DMS 273 treated with DMSO at 0.1 percent for 48 hours (cell line): ENCODE measurements at regions not wholly inside any gene's neighbourhood (a gene's known extent, or its start where the extent isn't known, plus 50 kb on each side); places are given as distances from the start of the nearest gene placed in this dataset.

Source experiments
- DNase-seq: peaks from one replicate; lab custom pipeline; 2025; lab: John Stamatoyannopoulos, UW

DNA sequence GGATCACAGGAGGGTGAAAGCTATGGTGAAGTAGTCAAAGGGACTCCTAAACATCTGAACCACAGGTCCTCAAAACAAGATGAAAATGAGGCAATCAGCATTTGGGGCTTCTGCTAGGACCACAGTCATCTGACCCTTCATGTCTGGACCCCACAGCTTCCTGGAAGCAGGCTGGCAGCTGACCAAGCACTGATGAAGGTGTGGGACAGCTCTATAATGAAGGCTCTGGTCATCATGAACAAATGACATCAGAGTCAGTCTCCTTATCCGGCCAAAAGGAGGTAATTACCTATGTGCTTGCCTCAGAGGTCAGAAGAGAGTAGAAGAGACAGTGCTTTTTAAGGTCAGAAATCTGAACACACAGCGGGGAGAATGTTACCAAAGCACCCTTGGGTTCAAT is 101.2 kb upstream of the GNAO1 start:
- no peak for DNase-seq

DNA sequence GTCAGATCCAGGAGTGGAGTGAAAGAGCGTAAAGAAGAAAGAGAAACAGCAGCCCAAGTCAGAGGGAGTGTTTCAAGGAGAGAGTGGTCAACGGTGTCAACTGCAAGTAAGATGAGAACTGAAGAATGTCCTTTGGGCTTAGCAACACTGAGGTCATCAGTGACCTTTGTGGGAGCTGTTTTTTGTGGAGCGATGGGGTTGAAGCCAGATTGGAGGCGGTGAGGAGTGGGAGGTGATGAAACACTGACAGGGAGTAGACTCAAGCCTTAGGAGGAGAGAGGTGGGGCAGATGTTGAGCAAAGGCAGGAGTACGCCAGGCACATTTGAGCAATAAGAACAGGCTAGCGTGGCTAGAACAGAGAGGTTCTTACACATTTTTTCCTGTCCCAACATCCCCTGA is 103.7 kb upstream of the GNAO1 start:
- no peak for DNase-seq

DNA sequence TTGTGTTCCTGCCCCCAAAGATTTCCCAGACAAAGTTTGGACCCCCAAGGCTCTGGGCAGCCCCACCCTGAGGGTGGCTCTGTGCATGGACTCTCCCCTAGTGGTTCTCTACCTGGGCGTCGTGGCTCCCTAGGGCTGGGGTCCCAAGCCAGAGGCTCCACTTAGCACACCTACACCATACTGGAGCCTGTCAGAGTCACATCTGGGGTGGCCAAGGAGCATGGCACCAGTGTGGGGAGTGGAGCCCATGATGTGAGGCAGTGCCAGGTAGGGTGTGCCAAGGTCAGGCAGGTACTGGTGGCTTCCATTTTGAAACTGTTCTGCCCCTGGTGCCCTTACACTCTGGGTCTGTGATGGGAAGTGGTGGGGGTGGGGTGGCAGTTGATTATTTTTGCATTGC is 109.9 kb upstream of the GNAO1 start:
- DNase-seq, result no peak

DNA sequence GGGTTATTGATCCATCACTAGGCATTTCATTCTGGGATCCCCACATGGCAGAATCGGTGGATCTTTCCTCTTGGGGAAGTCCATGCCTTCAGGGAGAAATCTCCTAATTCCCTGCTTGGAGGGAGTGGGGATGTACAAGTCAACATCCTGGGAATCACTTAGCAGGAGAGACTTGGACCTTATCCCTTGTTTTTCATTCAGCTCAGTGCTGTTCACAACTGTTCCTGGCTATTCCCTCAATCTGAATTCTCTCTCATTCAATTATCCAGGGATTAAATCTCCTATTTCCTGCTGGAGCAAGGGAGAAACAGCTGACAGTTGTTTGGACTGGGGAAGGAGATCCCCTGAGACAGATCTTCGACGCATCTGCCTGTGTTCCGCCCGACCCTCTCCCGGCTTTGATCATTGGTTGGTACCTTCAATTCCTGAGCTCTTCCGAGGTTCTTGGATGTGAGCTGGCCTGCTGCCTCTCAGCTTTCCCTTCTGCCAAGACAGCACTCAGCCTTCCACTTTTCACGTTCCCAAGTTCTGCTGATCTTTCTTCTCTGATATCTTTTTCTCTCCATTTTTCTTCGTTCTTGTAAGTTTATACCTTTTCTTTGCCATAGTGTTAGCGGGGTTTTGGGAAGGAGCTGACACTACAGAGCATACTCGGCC is 115.4 kb upstream of the GNAO1 start:
- DNase-seq, result peak; percentile 3

DNA sequence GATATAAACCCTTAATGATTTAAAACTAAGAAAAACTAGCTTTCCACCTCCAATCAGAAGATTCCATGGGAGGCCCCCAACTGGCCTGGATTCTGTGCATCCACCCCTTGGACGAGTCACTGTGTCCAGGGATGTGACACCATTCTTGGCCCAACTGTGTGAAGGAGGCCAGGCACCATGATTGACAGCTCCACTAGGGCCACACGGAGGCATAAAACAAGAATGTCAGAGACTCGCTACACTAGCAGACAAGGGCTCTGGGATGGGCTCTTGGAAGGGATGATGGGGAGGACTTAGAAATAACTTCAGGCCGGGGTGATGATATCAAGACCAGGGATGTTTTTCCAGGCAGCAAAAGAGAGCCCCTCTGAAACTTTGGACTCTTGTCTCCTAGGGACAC is 117.8 kb upstream of the GNAO1 start:
- no peak for DNase-seq

DNA sequence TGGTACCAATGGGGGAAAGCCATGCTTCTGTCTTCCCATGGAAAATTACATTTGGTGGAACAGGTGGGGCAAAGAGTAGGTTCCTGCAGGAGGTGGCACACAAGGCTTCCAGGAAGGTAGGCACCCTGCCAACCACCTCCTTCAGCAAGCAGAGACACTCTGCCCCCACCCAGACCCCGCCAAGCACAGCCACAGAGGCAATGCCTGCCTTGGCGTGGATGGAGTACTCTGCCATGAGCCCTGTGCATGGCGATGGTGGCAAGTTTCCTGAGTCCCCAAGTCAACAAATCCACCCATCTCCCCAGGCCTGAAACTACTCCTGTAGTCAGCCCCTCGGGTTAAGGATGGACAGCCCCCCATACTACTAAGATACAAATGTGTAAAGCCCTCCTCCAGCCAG is 119.2 kb upstream of the GNAO1 start:
- no peak for DNase-seq

DNA sequence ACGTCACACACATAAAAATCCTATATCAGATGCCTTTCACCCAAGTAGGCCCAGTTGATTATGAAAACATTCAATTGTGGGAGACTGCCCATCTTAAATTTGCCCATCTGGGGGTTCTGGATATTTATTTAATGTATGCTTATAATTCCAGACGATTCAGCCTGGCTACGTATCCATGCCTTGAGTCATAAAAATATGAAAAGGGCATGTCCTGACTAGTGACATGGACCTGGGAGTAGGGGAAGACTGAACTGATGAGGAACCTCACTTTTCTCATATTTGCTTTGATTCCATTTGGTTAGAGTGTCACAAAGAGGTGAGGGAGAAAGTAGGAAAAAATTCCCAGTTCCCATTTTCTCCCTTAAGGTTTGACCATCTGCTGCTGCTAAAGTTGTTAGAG is 122.5 kb upstream of the GNAO1 start:
- DNase-seq, result no peak

DNA sequence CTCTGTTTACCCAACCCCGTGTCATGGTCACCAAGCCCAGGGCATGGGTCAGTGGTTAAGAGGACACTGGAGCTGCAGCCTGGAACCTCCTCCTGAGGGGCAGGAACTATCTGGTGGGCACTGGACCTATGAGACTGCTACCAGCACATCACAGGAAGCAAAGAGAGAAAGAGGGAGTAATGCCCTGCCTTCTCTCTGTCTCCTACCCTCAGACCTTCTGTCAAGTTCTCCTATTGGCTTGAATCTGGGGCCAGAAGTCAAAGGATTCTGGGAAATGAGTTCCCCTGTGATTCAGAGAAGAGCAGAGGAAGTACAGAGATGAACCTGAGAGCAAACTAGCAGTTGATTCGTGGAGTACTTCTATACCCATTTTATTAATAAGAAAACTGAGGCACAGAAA is 123.0 kb upstream of the GNAO1 start:
- no peak for DNase-seq

DNA sequence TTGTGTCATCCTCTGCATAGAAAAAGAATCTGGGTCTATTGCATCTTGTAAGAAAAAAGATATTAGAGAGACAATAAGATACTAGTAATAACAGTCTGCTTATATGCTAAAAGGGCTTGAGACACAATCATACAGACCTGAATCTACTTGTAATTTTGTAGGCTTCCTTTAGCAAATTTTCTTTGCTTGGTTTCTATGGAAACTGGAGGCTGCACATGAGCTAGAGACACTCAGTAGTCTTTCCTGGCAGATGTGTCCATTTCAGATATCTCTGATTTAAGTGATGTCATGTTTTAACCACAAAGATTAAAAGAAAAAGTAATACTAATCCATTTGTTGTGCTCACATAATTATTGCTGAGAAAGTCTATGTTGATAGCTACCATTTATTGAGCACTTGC is 123.9 kb upstream of the GNAO1 start:
- DNase-seq, result no peak

DNA sequence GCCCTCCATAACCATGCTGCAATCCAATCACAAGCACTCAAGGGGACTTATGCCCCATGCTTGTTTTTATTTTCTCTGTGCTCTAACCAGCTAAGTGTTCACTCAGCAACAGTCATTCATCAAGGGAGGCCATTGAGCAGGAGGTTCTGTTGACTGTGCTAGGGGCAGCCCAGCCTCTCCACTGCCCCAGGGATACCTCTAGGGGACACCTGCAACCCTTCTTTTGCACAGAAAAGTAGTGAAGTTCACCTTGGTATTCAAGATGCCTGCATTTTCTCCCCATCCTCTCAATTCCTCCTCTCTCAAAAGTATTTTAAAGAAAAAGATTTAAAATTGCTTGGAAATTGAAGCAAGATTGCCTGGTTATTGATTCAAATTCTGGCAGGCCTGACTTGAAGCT is 124.7 kb upstream of the GNAO1 start:
- DNase-seq, result no peak

DNA sequence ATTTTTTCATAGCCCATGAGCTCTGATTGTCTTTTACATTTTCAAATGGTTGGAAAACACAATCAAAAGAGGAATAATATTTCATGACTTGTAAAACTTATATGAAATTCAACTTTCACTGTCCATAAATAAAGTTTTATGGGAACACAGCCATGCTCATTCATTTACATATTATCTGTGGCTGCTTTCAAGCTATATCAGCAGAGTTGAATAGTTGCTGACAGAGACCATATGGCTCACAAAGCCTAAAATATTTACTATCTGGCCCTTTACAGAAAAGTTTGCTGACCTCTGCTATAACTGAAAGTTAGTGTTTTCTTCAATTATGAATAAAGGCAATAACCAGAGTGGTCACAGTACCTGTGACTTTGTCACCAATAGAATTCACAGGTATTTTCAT is 128.2 kb upstream of the GNAO1 start:
- DNase-seq, result no peak

DNA sequence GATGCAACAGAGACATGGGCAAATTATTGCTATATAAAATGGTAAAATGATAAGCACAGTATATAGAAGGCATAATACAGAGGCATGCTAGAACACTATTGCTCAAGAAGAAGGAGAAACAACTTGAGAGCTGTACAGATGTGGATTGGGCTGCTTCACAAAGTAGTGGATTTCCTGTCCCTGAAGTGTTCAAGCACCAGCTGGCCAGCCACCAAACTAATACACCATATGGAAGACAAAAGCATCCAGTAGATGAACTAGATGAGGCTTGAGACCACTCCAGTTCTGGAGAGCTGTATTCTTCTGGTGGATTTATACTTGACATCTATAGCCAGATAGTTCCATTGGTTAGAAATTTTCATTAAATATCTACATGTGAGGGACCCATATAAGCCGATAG is 134.1 kb upstream of the GNAO1 start:
- peak; percentile 58 for DNase-seq

DNA sequence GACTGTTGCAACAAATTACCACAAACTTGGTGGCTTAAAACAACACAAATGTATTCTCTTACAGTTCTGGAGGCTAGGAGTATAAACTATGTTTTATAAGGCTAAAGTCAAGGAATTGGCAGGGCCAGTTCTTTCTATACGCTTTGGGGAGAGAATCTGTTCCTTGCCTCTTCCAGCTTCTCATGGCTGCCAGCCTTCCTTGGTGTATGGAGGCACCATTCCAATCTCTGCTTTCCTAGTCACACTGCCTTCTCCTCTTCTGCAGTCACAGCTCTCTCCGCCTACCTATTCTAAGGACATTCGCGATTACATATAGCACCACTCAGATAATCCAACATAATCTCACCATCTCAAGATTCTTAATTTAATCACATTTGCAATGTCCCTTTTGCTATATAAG is 140.4 kb upstream of the GNAO1 start:
- DNase-seq, result no peak

DNA sequence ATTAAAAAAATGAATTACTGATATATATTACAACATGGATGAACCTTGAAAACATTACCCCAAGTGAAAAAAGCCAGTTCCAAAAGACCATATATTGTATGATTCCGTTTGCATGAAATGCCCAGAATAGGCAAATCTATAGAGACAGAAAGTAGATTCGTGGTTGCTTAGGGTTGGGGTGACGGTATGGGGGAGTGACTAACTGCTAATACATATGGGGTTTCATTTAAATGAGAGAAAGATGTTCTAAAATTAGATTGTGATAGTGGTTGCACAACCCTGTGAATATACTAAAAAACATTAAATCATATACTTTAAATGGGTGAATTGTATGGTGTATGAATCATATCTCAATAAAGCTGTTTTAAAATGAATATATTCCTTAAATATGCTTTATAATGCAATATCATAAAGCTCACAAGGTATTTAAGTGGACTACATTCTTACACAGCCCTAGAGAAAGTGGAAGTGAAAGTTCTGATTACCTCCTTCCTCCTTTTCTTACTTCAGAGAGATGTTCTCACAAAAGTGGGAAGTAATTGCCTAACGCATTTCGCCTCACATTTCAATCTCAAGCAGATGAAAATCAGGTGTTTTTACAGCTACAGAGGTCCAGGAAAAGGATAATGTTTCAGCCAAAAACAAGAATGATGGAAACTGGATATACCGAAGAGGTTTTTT is 142.7 kb upstream of the GNAO1 start:
- no peak for DNase-seq

DNA sequence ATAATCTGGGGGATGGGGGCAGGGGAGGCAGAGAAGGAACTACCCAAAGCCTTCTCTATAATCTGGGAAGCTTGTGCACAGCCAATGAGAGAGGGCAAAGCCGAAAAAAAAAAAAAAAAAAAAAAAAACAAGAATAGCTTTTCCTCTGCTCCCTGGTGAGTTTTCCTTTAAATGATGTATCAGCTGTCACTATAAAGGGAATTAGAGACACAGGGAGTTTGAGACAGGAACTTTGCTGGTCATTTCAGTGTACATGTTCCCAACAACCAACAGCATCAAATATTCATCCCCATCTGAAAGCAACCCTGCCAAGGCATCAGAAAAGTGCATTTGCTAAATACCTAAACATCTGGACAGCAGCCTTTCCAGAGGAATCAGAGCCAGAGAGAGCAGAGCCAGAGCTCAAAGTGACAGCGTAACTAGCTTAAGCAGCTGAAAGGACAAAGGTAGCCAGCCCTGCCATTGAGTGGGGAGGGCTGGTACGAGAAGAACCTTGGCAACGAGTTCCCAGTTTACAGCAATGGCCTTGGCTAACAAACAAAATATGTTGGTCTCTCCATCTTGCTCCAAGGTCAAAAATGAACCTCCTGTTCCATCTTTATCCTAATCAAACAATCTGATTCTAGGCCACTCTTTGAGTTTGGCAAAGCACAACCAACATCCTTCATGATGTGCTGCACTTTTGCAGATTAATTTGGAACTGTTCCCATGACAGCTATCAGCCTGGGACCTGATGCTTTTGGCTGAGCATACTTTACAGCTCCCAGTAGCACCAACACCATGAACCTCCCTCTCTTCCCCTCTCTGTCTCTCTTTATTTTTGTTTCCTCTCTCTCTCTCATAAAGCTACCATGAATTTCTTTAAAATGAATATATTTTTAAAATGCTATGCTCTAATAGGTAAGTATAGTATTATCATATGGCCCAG is 143.7 kb upstream of the GNAO1 start:
- DNase-seq, result peak; percentile 32

DNA sequence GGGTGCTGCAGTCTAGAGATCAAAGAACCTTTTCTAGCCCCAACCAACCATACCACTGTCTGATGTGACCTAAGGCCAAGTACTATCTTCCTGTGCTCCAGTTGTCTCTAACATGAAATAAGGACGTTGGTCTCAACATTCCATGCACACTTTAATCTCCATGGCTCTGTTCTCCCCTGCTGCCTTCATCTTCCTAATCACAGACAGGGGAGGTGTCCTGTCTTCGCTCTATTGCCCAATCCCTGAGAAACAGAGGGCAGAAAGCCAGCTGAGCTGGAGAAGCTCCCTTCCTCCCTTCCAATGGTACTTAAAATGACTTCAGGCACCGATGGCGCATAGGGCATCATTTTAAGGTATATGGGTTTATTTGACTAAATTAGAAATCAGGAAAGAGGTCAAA is 148.9 kb upstream of the GNAO1 start:
- no peak for DNase-seq

DNA sequence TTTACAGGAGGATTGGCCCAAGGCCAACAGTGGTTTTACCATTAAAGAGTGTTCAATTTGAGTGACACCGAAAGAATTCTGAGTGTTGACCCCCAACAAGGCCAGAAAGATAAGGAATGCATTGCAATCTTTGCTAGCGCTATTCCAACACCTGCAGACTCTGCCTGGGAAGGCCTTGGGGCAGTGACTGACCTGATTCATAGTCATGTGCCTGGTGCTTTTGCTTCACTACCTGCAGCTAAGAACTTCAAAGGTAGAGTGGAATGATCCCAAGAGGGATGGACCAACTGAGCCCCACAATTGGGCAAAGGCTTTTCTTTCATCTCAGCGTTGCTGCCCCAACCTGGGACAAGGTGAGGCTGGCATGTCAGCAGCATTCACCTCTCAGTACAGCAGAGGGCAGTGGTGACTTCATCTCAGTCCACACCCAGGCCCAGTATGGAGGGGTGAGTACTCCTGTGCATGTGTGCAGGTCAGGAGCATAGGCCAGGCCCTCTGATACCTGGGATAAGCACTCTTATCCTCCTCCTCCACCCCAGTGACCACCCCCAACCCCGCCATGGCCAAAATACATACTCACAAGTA is 149.6 kb upstream of the GNAO1 start:
- no peak for DNase-seq

DNA sequence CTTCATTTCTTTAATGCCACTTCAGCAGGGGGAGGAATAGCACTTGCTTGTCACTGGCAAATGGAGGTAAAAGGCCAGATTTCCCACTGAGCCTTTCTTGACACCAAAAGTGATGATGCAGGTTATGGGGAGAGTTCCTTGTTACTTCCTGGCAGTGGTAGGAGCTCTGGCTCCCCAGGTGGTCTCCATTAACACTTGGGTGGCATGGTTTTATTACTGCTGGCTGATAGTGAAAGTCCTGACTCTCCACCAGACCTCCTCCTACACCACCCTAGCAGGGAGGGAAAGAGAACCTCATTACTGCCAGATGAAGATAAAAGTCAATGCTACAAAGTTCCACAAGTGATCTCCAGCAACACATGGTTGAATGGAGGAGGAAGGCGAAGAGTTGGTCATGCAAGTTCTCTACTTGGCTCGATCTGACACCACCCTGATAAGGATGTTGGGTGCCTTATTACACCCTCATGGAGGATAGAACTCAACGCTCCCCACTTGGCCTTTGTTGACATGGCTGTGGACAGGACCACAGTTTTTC is 152.7 kb upstream of the GNAO1 start:
- no peak for DNase-seq

DNA sequence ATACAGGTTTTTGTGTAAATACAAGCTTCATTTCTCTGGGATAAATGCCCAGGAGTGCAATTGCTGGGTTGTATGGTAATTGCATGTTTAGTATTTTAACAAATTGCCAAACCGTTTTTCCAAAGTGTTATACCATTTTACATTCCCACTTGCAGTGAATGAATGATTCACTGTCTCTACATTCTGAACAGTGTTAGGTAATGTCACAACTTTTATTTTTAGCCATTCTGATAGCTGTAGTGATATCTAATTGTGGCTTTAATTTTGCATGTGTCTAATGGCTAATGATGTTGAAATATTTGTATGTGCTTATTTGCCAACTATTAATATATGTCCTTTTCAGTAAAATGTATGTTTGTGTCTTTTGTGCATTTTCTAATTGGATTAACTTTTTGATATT is 156.9 kb upstream of the CES5A start:
- DNase-seq, result no peak

DNA sequence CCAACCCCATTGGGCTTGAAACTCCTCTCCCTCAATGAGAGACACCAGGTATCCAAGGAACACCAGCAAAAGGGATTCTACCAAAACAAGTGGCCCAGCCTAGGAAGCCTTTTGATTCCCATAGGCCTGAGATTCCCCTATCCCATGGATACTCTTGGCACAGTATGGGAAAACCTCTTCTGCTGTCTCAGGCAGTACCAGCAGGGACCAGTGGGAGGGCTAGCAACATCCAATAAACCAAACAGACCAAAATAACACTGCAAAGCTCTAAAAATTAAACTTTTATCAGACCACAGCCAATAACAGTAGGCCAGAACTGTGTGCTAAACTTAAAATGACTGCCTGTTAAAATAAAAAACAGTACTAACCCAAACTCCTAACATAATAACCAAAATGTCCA is 153.9 kb upstream of the CES5A start:
- DNase-seq, result no peak

DNA sequence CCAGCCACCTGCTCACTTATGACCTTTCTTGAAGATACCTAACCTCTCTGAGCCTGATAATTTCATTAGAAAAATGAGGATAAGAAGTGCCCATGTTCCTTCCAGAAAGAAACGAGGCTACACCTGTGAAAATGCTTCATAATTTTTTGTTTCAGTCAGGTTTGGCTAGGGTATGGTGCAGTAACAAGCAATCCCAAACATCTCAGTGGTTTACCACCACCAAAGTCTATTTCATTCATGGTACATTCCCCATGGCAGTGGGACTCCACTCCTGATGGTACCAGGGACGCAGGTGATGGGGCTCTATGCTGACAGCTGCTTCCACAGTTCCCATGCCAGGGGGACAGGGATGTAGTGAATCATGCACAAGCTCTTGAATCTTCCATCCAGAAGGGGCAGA is 147.6 kb upstream of the CES5A start:
- DNase-seq, result no peak

DNA sequence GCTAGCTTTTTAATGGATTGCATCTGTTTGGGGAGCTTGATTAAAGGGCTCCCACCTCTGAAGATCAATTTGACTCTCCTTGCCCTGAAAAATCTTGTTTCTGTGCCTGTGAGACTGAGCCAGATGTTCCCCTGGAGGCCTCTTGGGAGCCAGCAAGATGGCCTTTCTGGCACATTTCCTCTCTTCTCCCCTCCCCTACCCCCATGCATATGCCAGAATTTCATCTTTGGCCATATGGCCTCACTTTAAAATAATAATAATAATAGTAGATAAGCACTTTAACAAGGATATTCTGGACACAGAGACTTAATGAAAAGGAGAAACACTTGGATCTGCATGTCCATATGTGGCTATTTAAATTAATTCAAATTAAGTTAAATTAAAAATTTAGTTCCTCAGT is 144.1 kb upstream of the CES5A start:
- DNase-seq, result peak; percentile 89
